Muscle layer of duodenum (tissue), 2 donors: ENCODE measurements at regions not wholly inside any gene's neighbourhood (a gene's known extent, or its start where the extent isn't known, plus 50 kb on each side); places are given as distances from the start of the nearest gene placed in this dataset.
"Not testable (repeated sequence)": the region's sequence is repeated elsewhere in the genome, so short reads cannot be mapped to it uniquely, and the experiment has no call there.

Experiments
- H3K27ac ChIP-seq: one replicate; pipeline ENCODE4 v1.7.0; 2013; ENCODE audit warnings: mild to moderate bottlenecking, low read length
- H3K27me3 ChIP-seq: one replicate; pipeline ENCODE4 v1.7.0; 2013; ENCODE audit warnings: low read depth, mild to moderate bottlenecking, control low read depth, low read length
- H3K36me3 ChIP-seq, 2 donors: one replicate each; pipeline ENCODE4 v1.7.0; 2013; ENCODE audit warnings: low read length in 2 of 2, control low read depth in 1 of 2, mild to moderate bottlenecking in 1 of 2; ENCODE audit not compliant: insufficient read depth in 2 of 2, control insufficient read depth in 1 of 2
- H3K4me1 ChIP-seq, 2 donors: one replicate each; pipeline ENCODE4 v1.7.0; 2013; ENCODE audit warnings: low read length in 2 of 2, mild to moderate bottlenecking in 2 of 2, control low read depth in 1 of 2, moderate library complexity in 1 of 2; ENCODE audit not compliant: insufficient read depth in 2 of 2, control insufficient read depth in 1 of 2
- H3K4me3 ChIP-seq, 2 donors: one replicate each; pipeline ENCODE4 v1.7.0; 2013; ENCODE audit warnings: low read length in 2 of 2, low read depth in 1 of 2, mild to moderate bottlenecking in 1 of 2
- H3K9me3 ChIP-seq, 2 donors: one replicate each; pipeline ENCODE4 v1.7.0; 2013; ENCODE audit warnings: low read length in 2 of 2, control low read depth in 1 of 2, mild to moderate bottlenecking in 1 of 2; ENCODE audit not compliant: control insufficient read depth in 1 of 2
- donor health status: healthy.

GRCh38 chr2:72028996-72029395 lies 118.7 kb downstream of the CYP26B1 start:
- Histone ChIP-seq H3K9me3 (no peaks in the 10 kb centered on the region), H3K27me3 (no peaks in the 10 kb centered on the region), H3K27ac (no peak overlapping the region), H3K4me1 (no peaks in the 10 kb centered on the region), H3K36me3 (no peaks in the 10 kb centered on the region), H3K4me3 (no peak overlapping the region)

GRCh38 chr2:72028351-72028995 lies 119.2 kb downstream of the CYP26B1 start:
- H3K27me3 ChIP-seq, result no peaks in the 10 kb centered on the region
- H3K4me1 ChIP-seq, result no peaks in the 10 kb centered on the region
- H3K36me3 ChIP-seq, result no peaks in the 10 kb centered on the region
- no peaks in the 10 kb centered on the region for H3K9me3 ChIP-seq
- H3K4me3 ChIP-seq, result no peak overlapping the region
- H3K27ac ChIP-seq, result no peak overlapping the region

DNA sequence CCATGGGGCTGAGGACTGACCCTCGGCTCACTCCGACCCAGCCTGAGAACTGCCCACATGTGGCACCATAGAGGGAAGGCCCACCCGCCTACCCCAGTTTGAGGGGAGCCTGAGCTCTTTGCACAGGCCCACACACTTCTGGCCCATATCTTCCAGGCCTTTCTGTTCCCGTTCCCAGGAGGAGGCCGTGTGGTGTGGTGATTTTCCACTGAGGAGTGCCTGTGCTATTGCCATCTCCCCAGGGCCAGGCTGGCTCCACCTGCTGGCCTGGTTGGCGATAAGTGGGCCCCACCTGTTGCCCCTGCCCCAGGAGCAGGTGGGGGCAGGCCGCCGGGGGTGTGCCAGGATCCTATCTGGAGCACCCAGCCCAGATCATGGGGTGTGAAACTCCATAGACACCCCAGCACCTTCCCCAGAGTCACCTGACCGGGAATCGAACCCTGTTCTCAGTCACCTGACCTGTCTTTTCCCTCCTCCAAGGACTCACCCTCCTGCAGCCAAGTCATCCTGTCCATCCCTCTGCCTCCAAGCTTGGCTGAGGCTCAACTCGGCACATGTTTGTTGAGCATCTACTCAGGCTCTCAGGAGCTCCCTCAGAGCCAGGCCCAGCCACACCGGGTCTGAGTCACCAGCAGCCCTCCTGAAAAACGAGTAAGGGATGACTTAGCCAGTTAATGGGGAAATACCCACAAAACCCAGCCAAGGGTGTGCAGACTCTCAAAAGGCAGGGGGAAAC lies 120.1 kb downstream of the CYP26B1 start:
- H3K9me3 ChIP-seq, result no peaks in the 10 kb centered on the region
- H3K4me3 ChIP-seq, result no peak overlapping the region
- H3K27me3 ChIP-seq, result no peaks in the 10 kb centered on the region
- H3K27ac ChIP-seq, result no peak overlapping the region
- H3K36me3 ChIP-seq, result no peaks in the 10 kb centered on the region
- H3K4me1 ChIP-seq, result no peaks in the 10 kb centered on the region

DNA sequence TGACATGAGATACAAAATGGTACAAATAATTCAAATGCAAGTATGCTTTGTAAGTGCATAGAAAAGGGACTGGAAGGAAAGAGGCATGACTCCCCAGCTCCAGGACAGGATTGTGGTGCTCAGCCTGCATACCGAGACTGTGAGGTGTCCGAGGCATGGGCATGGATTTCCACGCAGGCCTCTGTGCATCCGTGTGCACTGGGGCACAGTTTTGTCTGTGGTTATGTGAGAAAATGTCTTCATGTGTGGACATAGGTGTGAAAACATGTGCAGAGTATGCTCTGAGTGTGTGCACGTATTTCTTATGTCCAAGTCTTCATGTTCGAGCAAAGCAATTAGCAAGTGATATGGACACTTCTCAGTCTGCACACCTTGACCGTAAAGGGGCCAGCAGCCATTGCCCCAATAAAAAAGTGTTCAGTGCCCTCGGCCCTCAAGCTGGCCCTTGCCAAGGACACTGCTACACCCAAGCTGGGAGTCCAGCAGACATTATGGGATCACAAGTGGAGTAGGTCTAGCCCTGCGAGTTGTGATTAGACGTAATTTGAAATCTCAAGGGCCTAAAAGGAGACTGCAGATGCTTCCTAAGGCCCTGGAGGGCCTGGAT lies 120.7 kb downstream of the CYP26B1 start:
- Histone ChIP-seq H3K9me3 (no peaks in the 10 kb centered on the region), H3K27me3 (no peaks in the 10 kb centered on the region), H3K4me1 (no peaks in the 10 kb centered on the region), H3K36me3 (no peaks in the 10 kb centered on the region), H3K4me3 (no peak overlapping the region), H3K27ac (no peak overlapping the region)

GRCh38 chr2:72024451-72025175 lies 123.0 kb downstream of the CYP26B1 start:
- no peak overlapping the region for H3K4me3 ChIP-seq

DNA sequence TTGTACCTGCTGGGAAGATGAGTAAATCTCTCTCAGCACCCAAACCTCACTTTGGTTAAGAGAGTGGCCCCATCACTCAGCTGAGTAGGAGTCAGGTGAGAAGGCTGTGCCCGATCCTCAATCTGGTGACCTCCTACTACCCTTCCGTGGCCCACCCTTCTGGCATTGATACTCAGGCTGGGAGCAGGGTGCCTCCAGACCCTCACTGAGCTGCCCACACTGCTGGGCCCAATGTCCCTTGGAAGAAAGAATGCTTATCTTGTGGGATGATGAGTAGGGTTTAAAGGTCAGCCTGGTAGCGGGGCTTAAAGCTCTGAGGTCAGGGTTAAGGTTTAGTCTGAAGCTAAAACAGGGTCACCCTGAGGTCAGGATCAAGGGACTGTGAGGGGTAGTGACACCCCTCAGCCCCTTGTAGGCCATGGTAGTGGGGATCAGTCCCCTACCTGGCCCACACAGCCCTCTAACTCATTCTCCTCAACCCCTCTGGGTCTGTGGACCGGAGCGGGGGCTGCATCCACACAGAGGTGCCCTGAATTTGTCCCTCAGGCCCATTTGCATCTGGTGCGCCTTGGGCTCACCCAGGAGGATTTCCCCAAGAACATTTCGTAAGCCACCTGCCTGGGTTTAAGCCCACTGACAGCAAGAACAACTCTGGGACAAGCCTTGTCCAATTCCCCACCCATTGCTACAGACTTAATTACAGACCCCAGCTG lies 123.8 kb downstream of the CYP26B1 start:
- Histone ChIP-seq H3K27ac (no peak overlapping the region), H3K4me1 (no peaks in the 10 kb centered on the region), H3K27me3 (no peaks in the 10 kb centered on the region), H3K4me3 (no peak overlapping the region), H3K9me3 (no peaks in the 10 kb centered on the region), H3K36me3 (no peaks in the 10 kb centered on the region)

More at GRCh38 chr2:72024451-72025175, 123.0 kb downstream of the CYP26B1 start:
- no peaks in the 10 kb centered on the region for H3K9me3 ChIP-seq
- H3K36me3 ChIP-seq, result no peaks in the 10 kb centered on the region
- no peaks in the 10 kb centered on the region for H3K4me1 ChIP-seq
- H3K27ac ChIP-seq, result no peak overlapping the region
- H3K27me3 ChIP-seq, result no peaks in the 10 kb centered on the region

- H3K27me3 ChIP-seq, H3K27ac ChIP-seq, H3K9me3 ChIP-seq, H3K4me3 ChIP-seq, H3K4me1 ChIP-seq, H3K36me3 ChIP-seq: not testable (repeated sequence)
These were observed 126.3 kb downstream of the CYP26B1 start for GRCh38 chr2:72021371-72021770.

DNA sequence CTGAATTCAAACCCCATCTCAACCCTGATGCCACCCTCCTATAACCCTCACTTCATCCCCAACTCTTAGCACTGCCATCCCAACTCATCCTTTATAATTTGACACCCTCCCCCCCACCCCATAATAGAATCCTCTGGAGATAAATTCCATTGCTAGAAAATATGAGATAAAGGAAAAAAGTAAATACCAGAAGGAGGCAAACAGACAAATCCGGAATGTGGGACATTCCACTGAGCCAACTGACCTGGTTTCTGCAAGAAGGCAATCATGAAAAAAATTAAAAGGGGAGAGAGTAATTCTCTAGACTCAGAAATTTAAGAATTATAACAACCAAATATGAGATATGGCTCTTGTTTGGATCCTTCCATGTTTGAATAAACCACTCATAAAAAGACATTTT lies 132.4 kb downstream of the CYP26B1 start:
- H3K27me3 ChIP-seq, result no peaks in the 10 kb centered on the region
- no peaks in the 10 kb centered on the region for H3K4me1 ChIP-seq
- no peak overlapping the region for H3K4me3 ChIP-seq
- no peaks in the 10 kb centered on the region for H3K9me3 ChIP-seq
- no peak overlapping the region for H3K27ac ChIP-seq
- no peaks in the 10 kb centered on the region for H3K36me3 ChIP-seq

DNA sequence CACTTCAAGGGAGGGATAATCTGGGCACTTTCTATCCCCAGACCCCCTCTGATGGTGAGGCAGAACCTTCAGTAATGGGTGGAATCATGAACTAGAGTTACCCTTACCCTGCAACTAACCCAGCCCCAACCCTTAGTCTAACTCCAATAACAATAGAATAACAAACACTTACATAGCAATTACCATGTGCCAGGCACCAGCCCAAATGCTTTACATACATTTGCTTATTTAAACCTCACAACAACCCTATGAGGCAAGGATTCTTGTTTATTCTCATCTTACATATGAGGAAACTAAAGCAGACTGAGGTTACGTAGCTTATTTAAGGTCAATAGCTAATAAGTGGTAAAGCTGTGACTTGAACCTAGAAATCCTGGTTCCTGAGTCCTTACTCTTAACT lies 132.8 kb downstream of the CYP26B1 start:
- Histone ChIP-seq H3K9me3 (no peaks in the 10 kb centered on the region), H3K4me1 (no peaks in the 10 kb centered on the region), H3K27ac (no peak overlapping the region), H3K4me3 (no peak overlapping the region), H3K36me3 (no peaks in the 10 kb centered on the region), H3K27me3 (no peaks in the 10 kb centered on the region)

DNA sequence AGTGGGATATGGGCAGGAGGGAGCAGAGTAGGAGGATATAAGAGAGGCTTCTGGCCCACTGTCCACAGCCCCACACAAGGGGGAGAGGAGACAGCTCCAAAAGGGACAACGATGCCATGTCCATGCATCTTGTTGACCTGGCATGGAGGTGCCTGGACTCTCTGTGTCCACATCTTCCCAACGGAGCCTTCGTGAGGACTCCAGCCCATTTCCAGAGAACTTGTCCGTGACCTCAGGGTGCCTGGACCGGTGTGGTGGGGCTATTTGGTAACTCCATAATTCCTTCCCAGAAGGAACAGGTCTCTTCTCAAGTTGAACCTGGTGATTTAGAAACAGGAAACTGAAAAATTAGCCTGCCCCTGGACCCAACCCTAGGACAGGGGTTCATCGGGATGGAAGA lies 133.9 kb downstream of the CYP26B1 start:
- Histone ChIP-seq H3K4me3 (no peak overlapping the region), H3K27ac (no peak overlapping the region), H3K4me1 (no peaks in the 10 kb centered on the region), H3K27me3 (no peaks in the 10 kb centered on the region), H3K36me3 (no peaks in the 10 kb centered on the region), H3K9me3 (no peaks in the 10 kb centered on the region)
